K562 (cell line): ENCODE measurements at regions not wholly inside any gene's neighbourhood (a gene's known extent, or its start where the extent isn't known, plus 50 kb on each side); places are given as distances from the start of the nearest gene placed in this dataset.

ENCODE experiments used
- AFF1 ChIP-seq, 2 experiments: fragments of 450-650 bp; IDR thresholded peaks; 2 replicates each; pipeline ENCODE4 v1.6.1; 2018; ENCODE audit warnings: mild to moderate bottlenecking in 2 of 2, low read depth in 1 of 2; ENCODE audit not compliant: partially characterized antibody in 2 of 2
- ARID1B ChIP-seq: fragments of 450-650 bp; IDR thresholded peaks from 2 replicates; pipeline ENCODE4 v1.6.1; 2016; ENCODE audit warnings: antibody characterized with exemption, mild to moderate bottlenecking, inconsistent platforms
- ATF1 ChIP-seq, 2 experiments: fragments of 450-650 bp in 1 of 2; IDR thresholded peaks; 2 replicates each; pipeline ENCODE4 v1.6.1; 2016; ENCODE audit warnings: missing compliant biosample characterization in 1 of 2, missing genetic modification characterization in 1 of 2
- COPS2 ChIP-seq: fragments of 450-650 bp; conservative IDR thresholded peaks from 2 replicates; pipeline ENCODE4 v1.6.1; 2016; ENCODE audit warnings: mild to moderate bottlenecking, moderate library complexity
- ELK1 ChIP-seq: sonication (generic); formaldehyde crosslinking; IDR thresholded peaks from 2 replicates; pipeline ENCODE4 v1.8.1; 2022; ENCODE audit warnings: missing genetic modification reagents
- FOXO4 ChIP-seq: fragments of 450-650 bp; formaldehyde crosslinking; IDR thresholded peaks from 2 replicates; pipeline ENCODE4 v1.4.0; 2020; ENCODE audit warnings: mild to moderate bottlenecking, moderate library complexity
- TAF1 ChIP-seq: IDR thresholded peaks from 2 replicates; pipeline ENCODE4 v1.6.1; 2011; ENCODE audit warnings: mild to moderate bottlenecking, low read length, moderate library complexity; ENCODE audit not compliant: insufficient read depth, control insufficient read depth, severe bottlenecking; ENCODE audit errors: extremely low read depth
- ZNF407 ChIP-seq: fragments of 450-650 bp; IDR thresholded peaks from 2 replicates; pipeline ENCODE4 v1.6.1; 2016; ENCODE audit warnings: low read depth
- ZNF695 ChIP-seq: fragments of 450-650 bp; formaldehyde crosslinking; IDR thresholded peaks from 2 replicates; pipeline ENCODE4 v1.4.0; 2020; ENCODE audit warnings: mild to moderate bottlenecking, moderate library complexity

- TF ChIP-seq ELK1 (CRISPR knock-in tag) (no peak), AFF1 (IDR thresholded peaks at IDR 0.05; ENCODE audit: low read depth in 1 of 2, partially characterized antibody in 2 of 2) (no peak), ATF1 (CRISPR knock-in tag; IDR thresholded peaks at IDR 0.05) (no peak), ATF1 (tag; IDR thresholded peaks at IDR 0.05) (no peak), ZNF407 (no peak), FOXO4 (CRISPR knock-in tag) (no peak), COPS2 (no peak), TAF1 (no peak), ZNF695 (CRISPR knock-in tag) (no peak), ARID1B (no peak)
Measured at GRCh38 chr6:105604587-105604884, 201.7 kb upstream of the PREP start (continued).
